HL-60 (cell line): ENCODE measurements at regions not wholly inside any gene's neighbourhood (a gene's known extent, or its start where the extent isn't known, plus 50 kb on each side); places are given as distances from the start of the nearest gene placed in this dataset.

Experiments used
- DNase-seq, 2 experiments: peaks; one replicate each; pipeline ENCODE4 v3.0.0-alpha.2; 2010 to 2020; ENCODE audit warnings: low read depth in 1 of 2, low spot score in 1 of 2
- H3K27ac ChIP-seq: fragments of 250-450 bp; sonication (Bioruptor Pico); replicated peaks from 2 replicates; pipeline ENCODE4 v1.5.1; 2020; ENCODE audit warnings: mild to moderate bottlenecking, moderate library complexity
- H3K27me3 ChIP-seq: fragments of 250-450 bp; sonication (Bioruptor Pico); 2 replicates; pipeline ENCODE4 v1.5.1; 2021; ENCODE audit warnings: mild to moderate bottlenecking, moderate library complexity; ENCODE audit not compliant: insufficient read depth, poor library complexity, severe bottlenecking
- H3K4me3 ChIP-seq: replicated peaks from 2 replicates; pipeline ENCODE4 v1.5.1; 2011; ENCODE audit warnings: mild to moderate bottlenecking, control low read depth, low read length; ENCODE audit not compliant: insufficient read depth
- CTCF ChIP-seq: IDR thresholded peaks from one replicate; pipeline ENCODE4 v1.5.1; 2011; ENCODE audit warnings: low read length, control low read depth, inconsistent platforms; ENCODE audit not compliant: insufficient read depth
- GABPA ChIP-seq: IDR thresholded peaks from 2 replicates; pipeline ENCODE4 v1.6.1; 2012; ENCODE audit warnings: low read depth
- POLR2AphosphoS5 ChIP-seq: IDR thresholded peaks from 2 replicates; pipeline ENCODE4 v1.6.1; 2012; ENCODE audit warnings: low read depth
- REST ChIP-seq: IDR thresholded peaks from 2 replicates; pipeline ENCODE4 v1.6.1; 2012; ENCODE audit warnings: low read depth; ENCODE audit not compliant: insufficient replicate concordance
- SPI1 ChIP-seq: IDR thresholded peaks from 2 replicates; pipeline ENCODE4 v1.6.1; 2012; ENCODE audit warnings: low read depth, mild to moderate bottlenecking, borderline replicate concordance

GRCh38 chrX:137695417-137695816, 129.5 kb downstream of the ZIC3 start:
- TF ChIP-seq CTCF = no peak
- TF ChIP-seq SPI1 = no peak
- no peak for TF ChIP-seq POLR2AphosphoS5
- TF ChIP-seq GABPA = no peak

GRCh38 chrX:137707348-137707747, 141.4 kb downstream of the ZIC3 start:
- H3K27me3 ChIP-seq = no peaks in the 10 kb centered on the region
- no peak overlapping the region for H3K27ac ChIP-seq
- no peak overlapping the region for H3K4me3 ChIP-seq
- TF ChIP-seq REST = no peak
- TF ChIP-seq GABPA = no peak
- no peak for TF ChIP-seq CTCF
- no peak for TF ChIP-seq POLR2AphosphoS5
- TF ChIP-seq SPI1 = no peak
- no peak for DNase-seq

More at GRCh38 chrX:137695417-137695816, 129.5 kb downstream of the ZIC3 start:
- no peak overlapping the region for H3K4me3 ChIP-seq
- DNase-seq = no peak
- H3K27ac ChIP-seq = no peak overlapping the region
- H3K27me3 ChIP-seq = no peaks in the 10 kb centered on the region

GRCh38 chrX:137742846-137743245, 176.9 kb downstream of the ZIC3 start:
- Histone ChIP-seq H3K27me3 (no peaks in the 10 kb centered on the region), H3K27ac (no peak overlapping the region), H3K4me3 (no peak overlapping the region)
- no peak for TF ChIP-seq REST
- no peak for TF ChIP-seq POLR2AphosphoS5
- no peak for TF ChIP-seq SPI1
- TF ChIP-seq GABPA = no peak
- no peak for TF ChIP-seq CTCF
- DNase-seq = no peak

- no peaks in the 10 kb centered on the region for H3K27me3 ChIP-seq
Measured at GRCh38 chrX:137743414-137743813, 177.5 kb downstream of the ZIC3 start.

More at GRCh38 chrX:137743414-137743813, 177.5 kb downstream of the ZIC3 start:
- TF ChIP-seq POLR2AphosphoS5 (no peak), CTCF (no peak), SPI1 (no peak), REST (no peak), GABPA (no peak)
- H3K4me3 ChIP-seq = no peak overlapping the region
- no peak for DNase-seq
- no peak overlapping the region for H3K27ac ChIP-seq
